Epithelial cell of esophagus (primary cell): ENCODE measurements at regions not wholly inside any gene's neighbourhood (a gene's known extent, or its start where the extent isn't known, plus 50 kb on each side); places are given as distances from the start of the nearest gene placed in this dataset.

ENCODE experiments used
- DNase-seq: peaks from one replicate; pipeline ENCODE4 v3.0.0; 2010; ENCODE audit warnings: low read depth
- H3K4me3 ChIP-seq: 2 replicates; pipeline ENCODE4 v1.5.1; 2011; ENCODE audit warnings: mild to moderate bottlenecking, low read length, control low read depth
- CTCF ChIP-seq: IDR thresholded peaks from 2 replicates; pipeline ENCODE4 v1.5.1; 2011; ENCODE audit warnings: low read depth, mild to moderate bottlenecking, low read length, control low read depth, inconsistent platforms; ENCODE audit not compliant: insufficient read depth; ENCODE audit errors: missing control alignments

- TF ChIP-seq CTCF = no peak
- no peak overlapping the region for H3K4me3 ChIP-seq
- DNase-seq = peak; percentile 95
Observed at GRCh38 chr9:73219985-73220626, 68.4 kb downstream of the ANXA1 start.

- no peak for DNase-seq
- no peak for TF ChIP-seq CTCF
Observed at GRCh38 chr9:73223594-73223993, 71.9 kb downstream of the ANXA1 start.

GRCh38 chr9:73229543-73229942 is 77.9 kb downstream of the ANXA1 start:
- no peak for DNase-seq
- H3K4me3 ChIP-seq = no peak overlapping the region

More at GRCh38 chr9:73223594-73223993, 71.9 kb downstream of the ANXA1 start:
- H3K4me3 ChIP-seq = no peak overlapping the region

GRCh38 chr9:73230251-73230650 is 78.6 kb downstream of the ANXA1 start:
- no peak for TF ChIP-seq CTCF
- no peak for DNase-seq

More at GRCh38 chr9:73229543-73229942, 77.9 kb downstream of the ANXA1 start:
- no peak for TF ChIP-seq CTCF

GRCh38 chr9:73231203-73231602 is 79.5 kb downstream of the ANXA1 start:
- no peak for DNase-seq
- no peak for TF ChIP-seq CTCF
- H3K4me3 ChIP-seq = no peak overlapping the region

More at GRCh38 chr9:73230251-73230650, 78.6 kb downstream of the ANXA1 start:
- H3K4me3 ChIP-seq = no peak overlapping the region

GRCh38 chr9:73233359-73234007 is 81.8 kb downstream of the ANXA1 start:
- no peak for DNase-seq
- no peak for TF ChIP-seq CTCF
- no peak overlapping the region for H3K4me3 ChIP-seq

- no peak for TF ChIP-seq CTCF
- DNase-seq = no peak
- H3K4me3 ChIP-seq = no peak overlapping the region
Observed at GRCh38 chr9:73234008-73234360, 82.3 kb downstream of the ANXA1 start.
